ENCODE measurements at regions not wholly inside any gene's neighbourhood (a gene's known extent, or its start where the extent isn't known, plus 50 kb on each side); places are given as distances from the start of the nearest gene placed in this dataset.

- no peak for DNase-seq (ENCODE audit: low read depth in 1 of 2, low spot score in 2 of 2)
- CTCF ChIA-PET (ENCODE audit: partially characterized antibody), result no interaction called here
- POLR2A ChIA-PET (ENCODE audit: partially characterized antibody), result no interaction called here
- H3K23me2 ChIP-seq (ENCODE audit: low read depth, low read length), result no peaks in the 10 kb centered on the region
- no peak overlapping the region for H2BK120ac ChIP-seq (replicated peaks; ENCODE audit: low read depth, low read length)
- no peaks in the 10 kb centered on the region for H3K79me2 ChIP-seq (ENCODE audit: control insufficient read depth in 1 of 2, insufficient read depth in 2 of 2, low read length in 2 of 2)
- no peak overlapping the region for H3K4me3 ChIP-seq (ENCODE audit: extremely low read depth in 1 of 4, insufficient read depth in 2 of 4, low read depth in 3 of 4, low read length in 4 of 4)
- H2BK5ac ChIP-seq (ENCODE audit: low read depth, low read length), result no peak overlapping the region
- no peak overlapping the region for H3K14ac ChIP-seq (ENCODE audit: insufficient read length)
- H2BK12ac ChIP-seq (ENCODE audit: low read depth, low read length), result no peak overlapping the region
- H3K56ac ChIP-seq (replicated peaks; ENCODE audit: insufficient read length, low read depth, low read length), result no peak overlapping the region
- no peaks in the 10 kb centered on the region for H3K36me3 ChIP-seq (ENCODE audit: control insufficient read depth in 2 of 4, insufficient read depth in 4 of 4, low read length in 3 of 4)
- H3K79me1 ChIP-seq (ENCODE audit: low read depth, low read length), result no peaks in the 10 kb centered on the region
- no peak overlapping the region for H3K9ac ChIP-seq (replicated peaks in 1 of 4; ENCODE audit: extremely low read depth in 1 of 4, low read depth in 3 of 4, low read length in 3 of 4)
- H4K8ac ChIP-seq (ENCODE audit: extremely low read depth, insufficient read depth, low read length), result no peak overlapping the region
- H2BK15ac ChIP-seq (ENCODE audit: low read length), result no peak overlapping the region
- H4K20me1 ChIP-seq (replicated peaks in 1 of 2; ENCODE audit: control insufficient read depth in 1 of 2, insufficient read depth in 2 of 2, low read length in 2 of 2), result no peaks in the 10 kb centered on the region
- H2AFZ ChIP-seq (ENCODE audit: low read length), result no peak overlapping the region
- no peak overlapping the region for H3K27ac ChIP-seq (ENCODE audit: low read depth, low read length)
- H2BK20ac ChIP-seq (ENCODE audit: low read length), result no peak overlapping the region
- no peak overlapping the region for H2AK5ac ChIP-seq (ENCODE audit: low read depth, low read length)
- no peak overlapping the region for H4K5ac ChIP-seq (ENCODE audit: insufficient read length, low read depth, low read length)
- no peak overlapping the region for H4K91ac ChIP-seq (replicated peaks; ENCODE audit: insufficient read length, low read length)
- H3K4me1 ChIP-seq (replicated peaks in 1 of 4; ENCODE audit: control insufficient read depth in 3 of 4, insufficient read depth in 4 of 4, low read length in 3 of 4), result 0 out of 7 replicates have a peak, but pooled peaks cover 0 to 2% (median 0%) of the 10 kb centered on the region in 4 experiments
- H3K27me3 ChIP-seq (replicated peaks in 1 of 4; ENCODE audit: control insufficient read depth in 3 of 4, extremely low read depth in 1 of 4, insufficient read depth in 3 of 4, low read length in 3 of 4), result peaks cover 0 to 2% (median 0%) of the 10 kb centered on the region in 4 experiments; a peak in 1 of 7 replicates
- 0 out of 4 replicates have a peak, but pooled peaks cover 0 to 3% of the 10 kb centered on the region in 2 experiments for H3K9me3 ChIP-seq (ENCODE audit: insufficient read depth in 2 of 2, low read depth in 1 of 2, low read length in 1 of 2)
- no peak overlapping the region for H3K18ac ChIP-seq (ENCODE audit: extremely low read depth, low read length)
- H3K4ac ChIP-seq (replicated peaks; ENCODE audit: insufficient read length, low read depth, low read length), result no peak overlapping the region
- FAIRE-seq, result no peak
- no peak overlapping the region for H3K4me2 ChIP-seq (ENCODE audit: insufficient read depth in 1 of 2, low read depth in 2 of 2, low read length in 2 of 2)
- H3K23ac ChIP-seq (ENCODE audit: insufficient read length), result no peak overlapping the region
- no peak for TF ChIP-seq ASH2L (IDR thresholded peaks at IDR 0.05; ENCODE audit: low read length)
- TF ChIP-seq HDAC6 (IDR thresholded peaks at IDR 0.05; ENCODE audit: low read depth, low read length), result no peak
- TF ChIP-seq KDM5A (IDR thresholded peaks at IDR 0.05; ENCODE audit: low read length), result no peak
- TF ChIP-seq NRF1 (IDR thresholded peaks at IDR 0.05; ENCODE audit: low read depth, low read length), result no peak
- no peak for TF ChIP-seq BCL11A (IDR thresholded peaks at IDR 0.05; ENCODE audit: low read depth in 2 of 2, low read length in 2 of 2)
- TF ChIP-seq POLR2AphosphoS5 (IDR thresholded peaks at IDR 0.05; ENCODE audit: low read depth, low read length), result no peak
- no peak for TF ChIP-seq POU5F1 (IDR thresholded peaks at IDR 0.05; ENCODE audit: low read depth, low read length)
- TF ChIP-seq SIX5 (IDR thresholded peaks at IDR 0.05; ENCODE audit: low read depth, low read length), result no peak
- TF ChIP-seq CHD2 (IDR thresholded peaks at IDR 0.05; ENCODE audit: low read length), result no peak
Observed at GRCh38 chr11:92820860-92821259, 148.6 kb upstream of the MTNR1B start.
